Astrocyte (in vitro differentiated cells and primary cell): ENCODE measurements at regions not wholly inside any gene's neighbourhood (a gene's known extent, or its start where the extent isn't known, plus 50 kb on each side); places are given as distances from the start of the nearest gene placed in this dataset.

Source experiments
- DNase-seq: peaks from one replicate; pipeline ENCODE4 v3.0.0-alpha.2; 2010; ENCODE audit warnings: low read depth
- FAIRE-seq: peaks from 2 replicates; lab custom pipeline; 2011; peaks lifted over from hg19 to GRCh38; lab: Jason Lieb, UNC
- H2AFZ ChIP-seq: 2 replicates; pipeline ENCODE4 v1.6.0; 2012; ENCODE audit warnings: low read depth, low read length, inconsistent platforms
- H3K27ac ChIP-seq: 2 replicates; pipeline ENCODE4 v1.5.1; 2011; ENCODE audit warnings: low read depth, low read length, inconsistent platforms
- H3K27me3 ChIP-seq: 2 replicates; pipeline ENCODE4 v1.6.0; 2011; ENCODE audit warnings: low read length, inconsistent platforms; ENCODE audit not compliant: insufficient read depth
- H3K36me3 ChIP-seq: 2 replicates; pipeline ENCODE4 v1.5.1; 2011; ENCODE audit warnings: low read length, inconsistent platforms; ENCODE audit not compliant: insufficient read depth
- H3K4me1 ChIP-seq: 2 replicates; pipeline ENCODE4 v1.5.1; 2011; ENCODE audit warnings: low read length, inconsistent platforms; ENCODE audit not compliant: insufficient read depth
- H3K4me2 ChIP-seq: 2 replicates; pipeline ENCODE4 v1.6.0; 2012; ENCODE audit warnings: low read length, inconsistent platforms
- H3K4me3 ChIP-seq: 2 replicates; pipeline ENCODE4 v1.5.1; 2011; ENCODE audit warnings: low read depth, mild to moderate bottlenecking, low read length, inconsistent platforms; ENCODE audit not compliant: insufficient read depth
- H3K79me2 ChIP-seq: 2 replicates; pipeline ENCODE4 v1.6.0; 2012; ENCODE audit warnings: mild to moderate bottlenecking, low read length, inconsistent platforms; ENCODE audit not compliant: insufficient read depth
- H3K9ac ChIP-seq: 2 replicates; pipeline ENCODE4 v1.6.0; 2012; ENCODE audit warnings: mild to moderate bottlenecking, low read length, inconsistent platforms
- H3K9me3 ChIP-seq: 2 replicates; pipeline ENCODE4 v1.5.1; 2012; ENCODE audit warnings: low read depth, mild to moderate bottlenecking, low read length, inconsistent platforms; ENCODE audit not compliant: insufficient read depth
- H4K20me1 ChIP-seq: 2 replicates; pipeline ENCODE4 v1.6.0; 2012; ENCODE audit warnings: low read length, inconsistent platforms; ENCODE audit not compliant: insufficient read depth
- H3K27ac Mint-ChIP-seq: one replicate; pipeline ENCODE4 v1.8.0; 2021; ENCODE audit warnings: mild to moderate bottlenecking, mixed read lengths; ENCODE audit not compliant: unreplicated experiment
- H3K27me3 Mint-ChIP-seq: one replicate; pipeline ENCODE4 v1.8.0; 2021; ENCODE audit warnings: low read depth, mixed read lengths; ENCODE audit not compliant: unreplicated experiment
- H3K36me3 Mint-ChIP-seq: one replicate; pipeline ENCODE4 v1.8.0; 2021; ENCODE audit warnings: low read depth, mixed read lengths; ENCODE audit not compliant: unreplicated experiment
- H3K4me1 Mint-ChIP-seq: one replicate; pipeline ENCODE4 v1.8.0; 2021; ENCODE audit warnings: low read depth, mixed read lengths; ENCODE audit not compliant: unreplicated experiment
- H3K4me3 Mint-ChIP-seq: one replicate; pipeline ENCODE4 v1.8.0; 2021; ENCODE audit warnings: mild to moderate bottlenecking, moderate library complexity, mixed read lengths; ENCODE audit not compliant: unreplicated experiment
- H3K9me3 Mint-ChIP-seq: one replicate; pipeline ENCODE4 v1.8.0; 2021; ENCODE audit warnings: mild to moderate bottlenecking, mixed read lengths; ENCODE audit not compliant: unreplicated experiment
- EZH2 ChIP-seq: IDR thresholded peaks from 2 replicates; pipeline ENCODE4 v1.6.1; 2012; ENCODE audit warnings: mild to moderate bottlenecking, low read length, inconsistent platforms; ENCODE audit not compliant: insufficient read depth
- TF ChIP-seq, protein P1 (sequence below): IDR thresholded peaks from 2 replicates; pipeline ENCODE4 v1.5.1; 2011; ENCODE audit warnings: low read depth, mild to moderate bottlenecking, inconsistent platforms, low read length, moderate library complexity; ENCODE audit not compliant: insufficient read depth

- H3K27ac ChIP-seq, result no peak overlapping the region
Observed at GRCh38 chr9:115374724-115375268, 256.8 kb upstream of the TNC start.

DNA sequence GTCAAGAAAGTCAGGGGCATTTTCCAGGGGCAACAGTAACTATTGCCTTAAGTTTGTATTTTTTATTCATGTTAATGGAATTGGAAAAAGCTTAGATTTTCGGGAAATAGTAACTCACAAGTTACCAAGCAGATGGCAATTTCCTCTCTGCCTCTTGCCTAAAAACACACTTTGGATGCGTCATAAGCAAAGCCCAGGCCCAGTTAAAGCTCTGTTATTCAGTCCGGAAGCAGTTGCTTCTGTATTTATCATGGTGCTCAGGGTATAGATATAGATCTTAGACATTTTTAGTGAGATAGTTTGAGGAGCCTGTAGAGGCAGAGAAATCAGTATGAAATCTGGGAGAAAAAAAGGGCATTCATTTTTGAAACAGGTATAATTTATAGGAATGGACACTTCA lies 260.3 kb upstream of the TNC start:
- H3K9me3 ChIP-seq, result peaks cover 10% of the 10 kb centered on the region
- no peaks in the 10 kb centered on the region for H3K79me2 ChIP-seq
- no peaks in the 10 kb centered on the region for H3K36me3 ChIP-seq
- no peak for TF ChIP-seq EZH2
- TF ChIP-seq, protein P1, sequence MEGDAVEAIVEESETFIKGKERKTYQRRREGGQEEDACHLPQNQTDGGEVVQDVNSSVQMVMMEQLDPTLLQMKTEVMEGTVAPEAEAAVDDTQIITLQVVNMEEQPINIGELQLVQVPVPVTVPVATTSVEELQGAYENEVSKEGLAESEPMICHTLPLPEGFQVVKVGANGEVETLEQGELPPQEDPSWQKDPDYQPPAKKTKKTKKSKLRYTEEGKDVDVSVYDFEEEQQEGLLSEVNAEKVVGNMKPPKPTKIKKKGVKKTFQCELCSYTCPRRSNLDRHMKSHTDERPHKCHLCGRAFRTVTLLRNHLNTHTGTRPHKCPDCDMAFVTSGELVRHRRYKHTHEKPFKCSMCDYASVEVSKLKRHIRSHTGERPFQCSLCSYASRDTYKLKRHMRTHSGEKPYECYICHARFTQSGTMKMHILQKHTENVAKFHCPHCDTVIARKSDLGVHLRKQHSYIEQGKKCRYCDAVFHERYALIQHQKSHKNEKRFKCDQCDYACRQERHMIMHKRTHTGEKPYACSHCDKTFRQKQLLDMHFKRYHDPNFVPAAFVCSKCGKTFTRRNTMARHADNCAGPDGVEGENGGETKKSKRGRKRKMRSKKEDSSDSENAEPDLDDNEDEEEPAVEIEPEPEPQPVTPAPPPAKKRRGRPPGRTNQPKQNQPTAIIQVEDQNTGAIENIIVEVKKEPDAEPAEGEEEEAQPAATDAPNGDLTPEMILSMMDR, result no peak
- H3K4me2 ChIP-seq, result no peak overlapping the region
- Mint-ChIP-seq H3K9me3 (peaks cover 12% of the 10 kb centered on the region), H3K4me1 (peaks cover 16% of the 10 kb centered on the region), H3K27ac (no peak overlapping the region), H3K36me3 (peaks cover 2% of the 10 kb centered on the region), H3K27me3 (no peaks in the 10 kb centered on the region), H3K4me3 (no peak overlapping the region)
- H2AFZ ChIP-seq, result no peak overlapping the region
- no peaks in the 10 kb centered on the region for H3K27me3 ChIP-seq
- no peak overlapping the region for H3K9ac ChIP-seq
- DNase-seq, result no peak
- no peak overlapping the region for H3K4me3 ChIP-seq
- no peak for FAIRE-seq
- H3K4me1 ChIP-seq, result peaks cover 9% of the 10 kb centered on the region
- no peak overlapping the region for H3K27ac ChIP-seq
- H4K20me1 ChIP-seq, result no peaks in the 10 kb centered on the region

More at GRCh38 chr9:115374724-115375268, 256.8 kb upstream of the TNC start:
- H3K9me3 Mint-ChIP-seq, result peaks cover 4% of the 10 kb centered on the region
- Histone ChIP-seq H3K27me3 (no peaks in the 10 kb centered on the region), H3K9me3 (no peaks in the 10 kb centered on the region), H3K36me3 (no peaks in the 10 kb centered on the region), H3K4me3 (no peak overlapping the region), H3K4me2 (no peak overlapping the region), H2AFZ (no peak overlapping the region), H3K9ac (no peak overlapping the region), H4K20me1 (no peaks in the 10 kb centered on the region), H3K4me1 (peaks cover 16% of the 10 kb centered on the region), H3K79me2 (no peaks in the 10 kb centered on the region)
- TF ChIP-seq EZH2, result no peak
- TF ChIP-seq, protein P1, result no peak
- FAIRE-seq (peak; percentile 37), DNase-seq (no peak)
- H3K27me3 Mint-ChIP-seq, result no peaks in the 10 kb centered on the region
- peaks cover 3% of the 10 kb centered on the region for H3K36me3 Mint-ChIP-seq
- no peak overlapping the region for H3K4me3 Mint-ChIP-seq
- H3K27ac Mint-ChIP-seq, result peak overlapping the region; percentile 96
- H3K4me1 Mint-ChIP-seq, result peaks cover 28% of the 10 kb centered on the region

DNA sequence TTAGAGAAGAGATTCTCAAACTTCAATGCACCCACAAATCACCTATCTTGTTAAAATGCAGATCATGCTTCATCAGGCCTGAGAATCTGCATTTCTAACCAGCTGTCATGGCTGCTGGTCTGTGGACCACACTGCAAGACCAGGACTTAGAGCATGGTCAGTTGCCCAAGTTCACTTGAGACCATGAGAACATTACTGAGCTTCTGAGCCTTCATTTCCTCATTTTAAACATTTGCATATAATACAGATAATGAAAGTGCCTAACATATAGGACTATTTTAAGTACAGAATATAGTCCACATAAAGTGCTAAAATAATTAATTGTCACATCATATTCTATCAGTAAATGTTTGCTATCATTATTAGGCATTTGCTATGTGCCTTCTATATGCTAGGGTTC lies 260.8 kb upstream of the TNC start:
- H3K27me3 Mint-ChIP-seq, result no peaks in the 10 kb centered on the region
- Histone ChIP-seq H3K4me3 (no peak overlapping the region), H3K27me3 (no peaks in the 10 kb centered on the region), H2AFZ (no peak overlapping the region), H3K79me2 (no peaks in the 10 kb centered on the region), H3K36me3 (no peaks in the 10 kb centered on the region), H4K20me1 (no peaks in the 10 kb centered on the region), H3K9ac (no peak overlapping the region), H3K4me2 (no peak overlapping the region), H3K9me3 (peaks cover 11% of the 10 kb centered on the region), H3K27ac (no peak overlapping the region), H3K4me1 (peaks cover 7% of the 10 kb centered on the region)
- H3K4me3 Mint-ChIP-seq, result no peak overlapping the region
- FAIRE-seq, result no peak
- H3K9me3 Mint-ChIP-seq, result peaks cover 12% of the 10 kb centered on the region
- TF ChIP-seq, protein P1, result no peak
- no peak for TF ChIP-seq EZH2
- no peak for DNase-seq
- no peak overlapping the region for H3K27ac Mint-ChIP-seq
- H3K36me3 Mint-ChIP-seq, result peaks cover 2% of the 10 kb centered on the region
- H3K4me1 Mint-ChIP-seq, result peaks cover 13% of the 10 kb centered on the region
